DMS53 (cell line): ENCODE measurements at regions not wholly inside any gene's neighbourhood (a gene's known extent, or its start where the extent isn't known, plus 50 kb on each side); places are given as distances from the start of the nearest gene placed in this dataset.

Experiments
- DNase-seq: peaks from one replicate; lab custom pipeline; 2025; lab: John Stamatoyannopoulos, UW

DNA sequence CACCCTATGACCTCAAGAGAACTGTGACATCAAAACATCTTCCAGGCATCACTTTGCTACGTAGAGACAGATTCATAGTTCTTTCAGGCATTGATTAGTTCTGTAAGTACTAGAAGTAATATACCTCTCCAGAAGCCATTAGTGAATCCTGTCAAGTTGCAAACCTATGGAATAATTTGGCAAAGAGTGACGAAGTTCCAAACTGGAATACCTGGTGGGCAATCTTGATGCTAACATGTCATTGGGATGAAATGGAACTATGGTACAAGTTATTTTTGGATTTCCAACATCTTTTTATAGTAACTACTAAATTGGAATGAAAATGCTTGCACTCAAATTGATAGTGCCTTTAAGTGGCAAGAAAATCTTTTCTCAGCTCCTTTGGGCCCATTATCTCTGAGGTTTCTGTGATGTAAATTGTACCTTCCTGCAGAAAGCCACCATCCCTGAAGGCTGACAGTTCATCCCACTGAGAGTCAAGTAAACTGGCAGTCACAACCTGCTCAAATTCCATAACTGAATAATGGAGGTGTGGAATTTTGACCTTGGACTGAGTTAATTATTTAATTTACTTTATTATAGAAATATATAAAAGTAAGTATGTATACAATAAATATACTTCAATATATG is 435.5 kb downstream of the DTWD2 start:
- no peak for DNase-seq

DNA sequence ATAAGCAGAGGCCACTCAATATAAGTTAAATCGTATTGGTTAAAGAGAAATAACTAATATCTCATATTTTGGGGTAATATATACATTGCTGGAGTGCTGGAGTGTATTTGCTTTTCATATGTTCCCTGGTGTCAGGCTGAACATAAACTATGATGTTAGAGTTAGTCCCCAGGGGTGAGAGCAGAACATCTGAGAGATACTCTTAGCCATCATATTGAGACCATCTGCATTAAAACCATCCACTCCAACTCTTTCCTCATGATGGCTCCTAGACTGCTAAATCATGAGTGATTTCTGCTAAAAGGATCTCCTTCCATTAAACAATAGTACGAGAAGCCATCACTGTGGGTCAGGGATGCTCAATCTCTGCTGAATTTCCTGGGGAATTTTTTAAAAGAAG is 436.2 kb downstream of the DTWD2 start:
- DNase-seq: no peak

DNA sequence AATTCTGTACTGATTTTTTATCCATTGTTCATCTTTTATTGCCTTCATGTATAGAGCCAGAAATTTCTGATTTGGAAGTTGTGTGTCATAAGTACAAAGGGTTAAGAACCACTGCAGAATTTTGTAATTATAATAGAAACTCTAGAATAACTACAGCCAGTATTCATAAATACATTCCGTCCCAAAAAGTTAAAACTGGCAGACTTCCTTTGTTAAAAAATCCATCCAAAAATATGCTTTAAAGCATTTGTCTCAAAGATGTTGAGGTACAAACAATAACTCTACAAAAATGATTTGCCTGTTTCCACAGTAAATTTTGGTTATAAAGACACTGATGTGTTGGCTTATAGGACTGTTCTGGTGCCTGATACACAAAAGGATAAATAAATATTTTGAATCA is 436.6 kb downstream of the DTWD2 start:
- DNase-seq: no peak

DNA sequence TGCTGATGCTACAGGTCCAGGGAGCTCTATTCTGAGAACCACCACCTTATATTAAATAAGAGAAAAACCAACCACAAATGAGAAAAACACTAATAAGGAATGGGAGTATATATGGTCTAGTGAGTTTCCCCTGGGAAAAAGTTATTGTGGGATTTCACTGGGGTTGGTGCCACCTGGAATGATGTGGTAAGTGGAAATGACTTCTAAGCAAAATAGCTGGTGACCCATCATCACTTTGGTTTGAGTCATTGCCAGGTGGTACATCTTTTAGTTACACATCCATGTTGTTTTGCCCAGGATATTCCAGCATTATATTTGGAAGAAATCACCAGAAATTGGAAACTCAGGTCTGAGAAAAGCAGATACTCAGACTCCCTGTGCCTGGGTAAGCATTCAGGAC is 437.3 kb downstream of the DTWD2 start:
- no peak for DNase-seq

DNA sequence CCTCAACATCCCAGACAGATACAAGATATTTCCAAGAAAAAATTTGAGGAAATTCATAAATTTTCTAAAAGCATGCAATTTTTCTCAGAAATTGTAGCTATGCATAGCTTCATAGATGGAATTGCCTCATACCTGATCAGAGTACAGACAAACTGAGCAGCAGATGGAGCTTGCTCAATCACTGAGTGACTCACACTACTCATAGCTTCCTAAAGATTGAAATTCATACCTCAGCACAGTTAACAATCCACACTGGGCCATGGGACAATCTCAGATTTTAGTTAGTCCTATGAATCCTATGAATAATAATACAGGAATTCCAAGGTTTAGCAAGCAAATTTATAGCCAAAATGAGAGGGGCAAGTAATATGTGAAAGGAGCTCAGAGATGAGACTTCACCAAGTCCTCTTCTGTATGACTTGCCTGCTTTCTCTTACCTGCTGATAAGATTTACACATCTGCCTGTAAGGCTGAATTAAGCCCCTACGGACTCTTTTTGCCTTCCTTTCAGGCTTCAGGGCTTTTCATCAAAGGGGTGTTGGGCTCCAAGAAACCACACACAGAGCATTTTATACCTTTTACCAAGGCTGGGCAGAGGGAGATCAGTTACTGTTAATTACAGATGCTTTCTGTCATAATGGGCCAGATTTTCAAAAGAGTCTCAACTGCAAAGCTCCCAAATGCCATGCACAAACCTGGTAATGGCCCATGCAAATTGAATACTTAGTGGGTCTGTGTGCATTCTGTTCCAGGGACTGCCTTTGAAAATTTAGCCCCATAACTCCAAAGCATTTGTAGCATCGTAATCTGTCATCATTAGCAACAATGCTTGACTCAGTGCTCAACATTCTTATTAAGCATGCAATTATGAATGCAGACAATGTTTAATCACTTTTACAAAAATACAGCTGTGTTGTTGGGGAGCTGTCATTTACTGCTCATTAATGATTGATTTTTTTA is 439.3 kb downstream of the DTWD2 start:
- DNase-seq: peak; percentile 48

DNA sequence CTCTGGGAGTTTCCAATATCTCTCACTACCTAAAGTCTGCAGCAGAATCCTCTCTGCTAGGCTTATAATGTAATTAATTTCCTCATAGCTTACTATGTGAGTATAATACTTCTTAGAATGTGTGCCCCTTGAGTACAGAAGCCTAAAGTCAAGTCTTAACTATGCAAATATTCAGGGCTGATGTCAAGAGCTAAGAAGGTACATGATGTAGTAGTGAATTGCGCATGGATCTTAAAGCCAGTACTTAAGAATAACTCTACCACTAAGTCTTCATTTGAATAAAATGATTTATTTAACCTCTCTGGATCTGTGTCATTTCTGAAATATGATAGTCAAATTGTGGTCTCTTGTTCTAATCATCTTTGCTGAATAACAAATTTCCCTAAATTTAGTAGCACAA is 442.9 kb downstream of the DTWD2 start:
- no peak for DNase-seq

DNA sequence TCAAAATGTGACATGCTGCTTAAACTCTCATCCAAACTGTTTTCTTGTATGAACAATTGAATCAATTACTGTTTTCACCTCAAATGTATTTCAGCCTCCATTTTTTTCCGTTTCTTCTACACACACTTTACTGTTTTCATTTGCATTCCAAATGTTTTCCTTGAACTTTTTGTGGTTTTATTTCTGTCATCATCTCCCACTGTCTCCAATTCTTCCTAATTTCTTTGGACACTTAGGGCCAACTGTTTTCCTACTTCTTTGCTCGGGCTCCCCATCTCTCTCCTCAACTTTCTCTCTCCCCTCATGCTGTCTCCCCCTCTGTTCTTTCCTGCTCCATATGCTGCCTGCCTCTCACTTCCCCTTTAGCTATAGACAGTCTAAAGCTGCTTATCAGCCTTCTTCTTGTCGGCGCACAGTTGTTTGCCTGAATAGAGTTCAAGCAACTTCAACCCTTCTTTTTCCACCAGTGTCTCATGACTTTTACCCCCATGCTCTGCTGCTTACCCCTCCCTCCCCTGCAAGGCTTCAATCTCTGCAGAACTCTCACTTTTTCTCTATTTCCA is 443.4 kb downstream of the DTWD2 start:
- no peak for DNase-seq

DNA sequence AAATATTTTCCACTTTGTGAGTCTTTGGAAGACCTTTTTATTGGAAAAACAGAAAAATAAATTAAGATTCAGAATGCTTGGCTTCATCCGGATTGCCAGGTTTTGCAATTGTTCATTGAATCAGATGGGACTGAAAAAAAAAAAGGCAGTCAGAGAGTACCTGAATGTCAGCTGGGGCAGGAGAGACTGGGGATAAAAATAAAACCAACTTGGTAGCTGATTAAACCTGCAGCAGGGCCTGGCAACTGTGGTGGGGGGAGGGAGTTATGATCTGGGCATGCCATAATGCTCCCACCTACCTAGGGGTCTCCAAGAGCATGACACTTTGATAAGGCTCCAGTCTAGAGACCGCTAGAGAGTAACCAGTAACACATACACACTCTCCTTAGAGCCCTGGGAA is 454.4 kb downstream of the DTWD2 start:
- DNase-seq: no peak

DNA sequence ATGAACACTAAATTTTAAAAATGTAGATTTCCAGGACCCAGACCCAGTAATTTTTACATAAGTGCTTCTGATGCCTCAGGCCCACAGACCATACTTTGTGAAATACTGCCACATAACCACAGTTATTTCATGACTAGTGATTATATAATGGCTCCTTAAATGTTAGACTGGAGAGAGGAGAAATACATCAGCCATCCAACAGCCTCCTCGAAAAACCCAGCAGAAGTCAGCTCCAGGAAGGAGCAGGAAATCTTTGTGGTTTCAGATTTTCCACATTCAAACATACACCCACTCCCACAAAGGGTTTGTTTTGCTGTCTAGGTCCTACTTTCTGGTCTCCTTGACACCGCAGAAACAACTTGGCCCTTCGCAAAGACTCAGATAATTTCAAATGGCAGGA is 455.2 kb downstream of the DTWD2 start:
- no peak for DNase-seq

DNA sequence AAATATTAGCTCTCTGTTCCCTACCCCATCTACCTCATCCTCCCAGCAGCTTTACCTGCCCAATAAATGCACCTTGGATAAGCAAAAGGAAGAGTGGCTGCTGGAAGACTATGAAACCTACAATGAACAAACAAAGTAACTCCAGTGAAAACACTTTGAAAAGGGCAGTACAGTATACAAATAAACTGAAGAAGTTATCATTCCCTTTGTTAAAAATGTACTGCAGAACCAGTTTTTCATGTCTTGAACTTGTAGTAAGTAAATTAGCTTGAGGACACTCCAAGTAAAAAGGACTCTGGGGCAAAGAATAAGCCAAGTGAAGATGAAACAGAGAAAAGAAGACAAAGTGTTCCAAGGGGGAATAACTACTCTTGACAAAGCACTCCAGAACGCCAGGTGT is 457.1 kb downstream of the DTWD2 start:
- DNase-seq: peak; percentile 64

DNA sequence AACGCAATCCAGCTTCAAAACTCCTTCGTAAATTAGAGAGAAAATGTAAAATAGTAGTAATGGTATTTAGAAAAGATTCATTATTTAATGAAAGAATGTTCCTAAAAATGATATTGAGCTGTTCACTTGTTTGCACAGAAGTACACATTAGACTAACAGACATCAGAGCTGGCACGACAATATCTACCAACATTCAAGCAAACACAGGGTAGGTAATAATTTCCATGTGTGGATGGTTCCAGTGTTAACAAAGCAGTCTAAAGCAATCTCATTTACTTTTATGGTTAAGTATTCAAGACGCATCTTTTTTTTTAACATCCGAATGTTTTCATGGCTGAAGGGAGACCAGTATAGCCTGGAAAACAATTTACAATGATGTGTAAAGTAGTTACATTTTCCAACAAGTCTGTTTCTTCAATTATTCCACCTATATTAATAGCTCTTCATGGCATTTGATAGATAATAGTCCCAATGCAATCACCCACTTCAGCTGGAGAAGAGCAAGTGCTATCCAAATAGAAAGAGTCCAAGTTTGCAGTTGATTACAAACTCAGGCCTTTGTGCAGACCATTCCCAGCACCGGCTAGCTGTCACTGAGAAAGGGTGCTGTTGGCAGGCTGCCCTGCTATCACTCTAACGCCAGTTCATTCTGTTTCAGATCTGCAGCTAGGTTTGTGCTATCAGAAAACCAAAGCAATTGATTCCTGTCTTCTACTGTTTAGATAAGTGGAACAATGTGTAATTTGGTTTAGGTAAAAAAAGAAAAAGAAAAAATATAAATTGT is 458.8 kb downstream of the DTWD2 start:
- peak; percentile 18 for DNase-seq

DNA sequence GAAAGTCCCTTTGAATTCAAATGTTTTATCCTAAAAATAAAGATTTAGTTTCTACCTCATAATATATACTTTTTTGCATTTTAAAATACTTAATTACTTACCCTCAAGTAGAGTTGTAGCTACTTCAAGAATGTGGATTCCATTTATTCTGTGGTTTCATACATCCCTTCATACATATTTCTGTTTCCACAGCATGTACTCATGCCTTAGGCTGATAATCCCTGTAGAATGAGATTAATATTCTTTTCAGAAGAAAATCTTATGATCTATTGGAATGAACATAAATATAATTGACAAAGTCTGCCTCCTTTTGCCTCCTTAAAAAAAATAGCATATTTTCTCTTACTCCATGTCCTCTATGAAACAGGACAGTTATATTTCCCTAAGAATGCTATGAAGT is 465.7 kb downstream of the DTWD2 start:
- DNase-seq: no peak

DNA sequence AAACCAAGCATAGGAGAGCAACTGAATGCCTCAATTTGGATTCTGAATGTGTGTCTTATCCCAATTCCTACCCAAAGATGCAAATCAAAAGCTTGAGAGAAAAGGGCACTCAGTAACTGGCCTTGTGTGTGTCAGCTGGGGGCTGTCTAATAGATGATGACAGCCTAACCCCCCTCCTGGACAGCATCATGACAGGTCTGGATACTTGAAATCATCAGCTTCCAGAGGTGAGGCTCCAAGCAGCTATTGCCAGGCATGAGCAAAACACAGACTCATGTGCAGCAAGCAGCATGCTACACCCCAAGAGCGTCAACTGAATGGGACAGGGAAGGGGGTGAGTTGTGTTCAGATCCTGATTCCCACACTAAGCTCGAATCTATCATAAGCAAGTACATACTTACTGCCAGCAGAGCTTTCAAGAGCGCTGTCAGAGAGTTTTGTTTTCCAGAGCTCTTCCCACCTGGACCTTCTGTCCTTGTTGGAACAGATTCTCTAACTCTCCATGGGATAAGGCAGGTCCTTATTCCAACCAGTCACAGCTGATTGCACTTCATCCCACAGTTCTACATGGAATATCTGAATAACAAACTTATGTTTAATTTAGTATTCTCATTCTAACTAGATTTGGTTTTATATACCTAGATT is 467.5 kb downstream of the DTWD2 start:
- DNase-seq: no peak

DNA sequence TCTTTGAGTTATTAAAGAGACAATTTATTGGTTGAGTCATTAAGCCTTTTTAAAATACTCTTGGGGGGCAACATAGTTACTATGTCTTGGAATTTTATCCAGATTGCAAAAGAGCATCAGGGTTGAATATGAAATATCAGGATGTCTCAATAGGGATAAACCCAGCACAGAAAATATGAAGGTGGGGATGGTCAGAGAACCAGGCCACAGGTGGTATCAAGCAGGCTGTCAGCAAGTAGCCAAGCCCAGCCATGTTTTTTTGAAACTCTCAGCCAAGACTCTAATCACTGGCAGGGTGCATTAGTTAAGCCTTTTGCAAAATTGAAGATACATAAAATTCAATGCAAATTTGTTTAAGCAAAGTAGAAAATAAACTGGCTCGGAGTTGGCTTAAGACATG is 468.9 kb downstream of the DTWD2 start:
- DNase-seq: no peak

DNA sequence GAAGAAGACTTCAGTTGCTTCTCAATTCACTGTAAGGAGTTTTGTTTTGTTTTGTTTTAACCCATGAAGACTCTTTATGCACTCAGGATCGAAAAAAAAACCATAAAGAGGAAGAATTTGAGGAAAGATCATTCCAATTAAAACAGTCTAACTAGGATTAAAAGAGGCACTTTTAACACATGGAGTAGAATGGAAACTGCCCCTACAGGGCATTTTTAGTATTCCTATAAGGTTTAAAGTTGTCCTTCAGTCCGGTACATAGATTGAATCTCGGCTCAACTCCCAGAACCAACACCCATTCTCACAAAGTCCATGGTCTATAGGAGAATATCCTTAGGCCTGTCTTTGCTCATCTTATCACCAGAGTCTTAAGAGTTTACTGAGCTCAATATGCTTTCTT is 469.6 kb downstream of the DTWD2 start:
- no peak for DNase-seq

DNA sequence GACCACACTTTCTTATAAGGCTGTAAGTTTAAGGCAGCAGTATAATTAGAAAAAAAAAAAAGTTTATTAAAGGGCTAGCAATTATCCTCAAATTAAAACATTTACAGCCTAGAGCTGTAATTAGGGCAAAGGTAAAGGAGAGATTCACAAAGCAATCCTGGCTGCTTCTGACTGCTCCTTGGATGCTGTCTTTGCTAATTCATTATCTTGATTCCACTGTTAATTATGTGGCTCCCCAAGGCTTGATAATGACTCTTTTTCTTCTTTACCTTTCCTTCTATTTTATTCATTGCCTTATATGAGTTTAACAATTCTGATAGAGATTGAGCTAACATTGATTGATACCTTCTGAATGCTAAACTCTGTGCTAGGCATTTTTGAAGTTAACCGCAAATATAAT is 476.5 kb downstream of the DTWD2 start:
- DNase-seq: no peak

DNA sequence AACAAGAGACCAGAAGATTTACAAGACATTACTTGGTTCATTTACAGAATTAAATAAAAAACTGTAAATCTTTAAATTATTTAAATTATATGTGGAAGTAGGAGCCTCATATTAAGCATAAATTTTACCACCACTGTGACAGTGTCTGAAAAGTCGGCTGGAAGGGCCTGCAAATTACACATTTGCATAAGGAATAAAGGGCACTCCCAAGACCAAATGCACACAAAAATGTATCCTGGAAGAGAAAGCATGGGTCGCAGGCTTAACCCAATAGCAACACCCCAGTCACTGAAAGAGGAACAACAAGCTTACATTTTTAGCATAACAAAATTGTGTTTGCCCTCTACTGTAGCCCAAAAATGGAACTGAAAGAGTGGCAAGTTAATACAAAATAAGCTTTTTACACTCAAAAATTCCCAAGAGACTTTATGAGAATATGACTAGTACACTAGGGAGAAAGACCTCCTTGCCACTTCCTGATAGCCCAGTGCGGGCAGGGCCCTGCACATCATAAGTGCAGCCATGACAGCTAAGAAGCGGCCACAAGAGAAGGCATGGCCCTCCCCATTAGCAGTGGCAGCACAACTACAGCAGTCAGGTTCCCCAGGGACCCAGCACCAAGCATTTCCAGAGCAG is 482.0 kb downstream of the DTWD2 start:
- no peak for DNase-seq

DNA sequence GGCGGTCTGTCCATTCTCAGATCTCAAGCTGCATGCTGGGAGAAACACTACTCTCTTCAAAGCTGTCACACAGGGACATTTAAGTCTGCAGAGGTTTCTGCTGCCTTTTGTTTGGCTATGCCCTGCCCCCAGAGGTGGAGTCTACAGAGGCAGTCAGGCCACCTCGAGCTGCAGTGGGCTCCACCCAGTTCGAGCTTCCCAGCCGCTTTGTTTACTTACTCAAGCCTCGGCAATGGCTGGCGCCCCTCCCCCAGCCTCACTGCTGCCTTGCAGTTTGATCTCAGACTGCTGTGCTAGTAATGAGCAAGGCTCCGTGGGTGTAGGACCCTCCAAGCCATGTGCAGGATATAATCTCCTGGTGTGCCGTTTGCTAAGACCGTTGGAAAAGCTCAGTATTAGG is 486.1 kb downstream of the DTWD2 start:
- peak; percentile 73 for DNase-seq

DNA sequence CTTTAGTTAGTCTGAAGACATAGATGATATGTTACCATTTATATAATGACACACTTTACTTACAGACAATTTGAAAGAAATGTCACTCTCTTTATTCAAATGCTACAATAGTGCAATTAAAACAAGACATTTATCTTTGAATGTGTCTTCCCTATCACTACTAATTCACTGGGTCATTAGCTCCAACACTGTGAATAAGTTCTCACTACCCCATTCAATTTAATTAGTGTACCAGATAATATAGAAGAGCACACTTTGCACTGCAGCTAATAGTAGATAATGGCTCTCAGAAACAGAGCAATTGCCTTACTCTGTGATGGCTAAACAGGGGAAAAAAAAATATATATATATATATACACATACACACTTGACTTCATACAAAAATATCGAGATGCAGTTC is 497.0 kb downstream of the DTWD2 start:
- no peak for DNase-seq

DNA sequence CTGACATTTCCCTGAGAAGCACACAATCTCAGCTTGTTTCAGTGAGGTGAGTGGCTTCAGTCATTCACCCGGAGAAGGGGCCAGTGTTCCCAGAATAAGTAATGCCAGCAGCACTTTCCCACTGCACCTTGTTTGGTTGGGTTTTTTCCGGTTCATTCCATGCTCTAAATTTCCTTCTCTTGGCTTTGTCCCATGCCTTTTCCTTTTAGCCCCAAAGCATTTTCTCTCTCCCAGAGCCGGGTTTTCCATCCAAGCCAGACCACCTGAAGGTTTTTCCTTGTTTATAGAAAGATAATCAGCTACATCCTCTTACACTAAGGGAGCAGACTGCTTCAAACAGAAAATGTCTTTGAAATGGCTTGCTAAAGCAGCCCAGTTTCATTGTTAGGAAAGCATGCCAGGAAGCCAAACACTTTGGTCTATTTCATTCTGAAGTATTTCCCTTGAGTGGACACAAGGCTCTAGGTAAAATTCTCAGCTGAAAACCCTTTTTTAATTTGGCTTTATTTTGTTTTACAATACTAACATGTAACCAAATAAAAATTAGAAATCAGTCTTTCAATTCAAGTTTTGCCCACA is 501.6 kb downstream of the DTWD2 start:
- DNase-seq: no peak

DNA sequence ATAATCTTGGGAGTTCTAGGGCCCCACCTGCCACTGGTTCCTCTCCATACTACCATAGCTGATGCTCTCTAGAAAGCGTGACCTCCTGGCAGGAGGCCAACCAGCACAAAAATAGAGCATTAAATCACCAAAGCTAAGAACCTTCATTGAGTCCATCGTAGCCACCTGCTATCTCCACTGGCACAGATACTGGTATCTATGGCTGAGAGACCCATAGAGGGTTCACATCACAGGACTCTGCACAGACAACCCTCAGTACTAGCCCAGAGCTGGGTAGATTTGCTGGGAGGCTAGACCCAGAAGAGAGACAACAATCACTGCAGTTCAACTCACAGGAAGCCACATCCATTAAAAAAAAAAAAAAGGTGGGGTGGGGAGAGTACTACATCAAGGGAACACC is 509.1 kb downstream of the DTWD2 start:
- peak; percentile 41 for DNase-seq
